Type B pancreatic cell (in vitro differentiated cells): ENCODE measurements at regions not wholly inside any gene's neighbourhood (a gene's known extent, or its start where the extent isn't known, plus 50 kb on each side); places are given as distances from the start of the nearest gene placed in this dataset.

Source experiments
- DNase-seq: peaks from one replicate; pipeline ENCODE4 v3.0.0; 2021; ENCODE audit warnings: mixed read lengths; ENCODE audit not compliant: unreplicated experiment; ENCODE audit errors: extremely low spot score
- H3K27ac Mint-ChIP-seq: 2 replicates; pipeline ENCODE4 v1.8.0; 2021; ENCODE audit warnings: mild to moderate bottlenecking, mixed read lengths
- H3K27me3 Mint-ChIP-seq: 2 replicates; pipeline ENCODE4 v1.8.0; 2021; ENCODE audit warnings: mixed read lengths
- H3K36me3 Mint-ChIP-seq: 2 replicates; pipeline ENCODE4 v1.8.0; 2021; ENCODE audit warnings: mixed read lengths
- H3K4me1 Mint-ChIP-seq: one replicate; pipeline ENCODE4 v1.8.0; 2021; ENCODE audit warnings: mixed read lengths; ENCODE audit not compliant: unreplicated experiment
- H3K4me3 Mint-ChIP-seq: 2 replicates; pipeline ENCODE4 v1.8.0; 2021; ENCODE audit warnings: mild to moderate bottlenecking, mixed read lengths
- H3K9me3 Mint-ChIP-seq: 2 replicates; pipeline ENCODE4 v1.8.0; 2021; ENCODE audit warnings: mixed read lengths
- CTCF ChIP-seq: fragments of 200-600 bp; sonication (generic); conservative IDR thresholded peaks from 2 replicates; pipeline ENCODE4 v1.5.0; 2021; ENCODE audit warnings: antibody characterized with exemption, mild to moderate bottlenecking

GRCh38 chr4:136831553-136831952, 700.7 kb downstream of the PCDH18 start:
- DNase-seq = no peak
- no peaks in the 10 kb centered on the region for H3K27me3 Mint-ChIP-seq
- no peak for TF ChIP-seq CTCF
- no peak overlapping the region for H3K27ac Mint-ChIP-seq
- no peak overlapping the region for H3K4me3 Mint-ChIP-seq
- peaks cover 1% of the 10 kb centered on the region for H3K9me3 Mint-ChIP-seq
- no peaks in the 10 kb centered on the region for H3K36me3 Mint-ChIP-seq
- H3K4me1 Mint-ChIP-seq = no peaks in the 10 kb centered on the region

- H3K4me1 Mint-ChIP-seq = no peaks in the 10 kb centered on the region
- no peak for TF ChIP-seq CTCF
- no peak overlapping the region for H3K4me3 Mint-ChIP-seq
- no peaks in the 10 kb centered on the region for H3K9me3 Mint-ChIP-seq
- H3K36me3 Mint-ChIP-seq = no peaks in the 10 kb centered on the region
- DNase-seq = no peak
- no peaks in the 10 kb centered on the region for H3K27me3 Mint-ChIP-seq
- H3K27ac Mint-ChIP-seq = no peak overlapping the region
These were observed 703.0 kb downstream of the PCDH18 start for GRCh38 chr4:136829280-136829679.

GRCh38 chr4:136823020-136823419, 709.3 kb downstream of the PCDH18 start:
- H3K27ac Mint-ChIP-seq = no peak overlapping the region

GRCh38 chr4:136818811-136819330, 713.4 kb downstream of the PCDH18 start:
- Mint-ChIP-seq H3K27me3 (no peaks in the 10 kb centered on the region), H3K4me1 (no peaks in the 10 kb centered on the region), H3K36me3 (no peaks in the 10 kb centered on the region), H3K27ac (no peak overlapping the region), H3K9me3 (no peaks in the 10 kb centered on the region), H3K4me3 (no peak overlapping the region)
- TF ChIP-seq CTCF = no peak
- no peak for DNase-seq

More at GRCh38 chr4:136823020-136823419, 709.3 kb downstream of the PCDH18 start:
- no peaks in the 10 kb centered on the region for H3K27me3 Mint-ChIP-seq
- H3K4me3 Mint-ChIP-seq = no peak overlapping the region
- no peaks in the 10 kb centered on the region for H3K9me3 Mint-ChIP-seq
- DNase-seq = no peak
- no peak for TF ChIP-seq CTCF
- H3K4me1 Mint-ChIP-seq = no peaks in the 10 kb centered on the region
- H3K36me3 Mint-ChIP-seq = no peaks in the 10 kb centered on the region

GRCh38 chr4:136812100-136812880, 720.0 kb downstream of the PCDH18 start:
- Mint-ChIP-seq H3K4me1 (no peaks in the 10 kb centered on the region), H3K27me3 (no peaks in the 10 kb centered on the region), H3K4me3 (no peak overlapping the region), H3K9me3 (no peaks in the 10 kb centered on the region), H3K36me3 (no peaks in the 10 kb centered on the region), H3K27ac (no peak overlapping the region)
- no peak for TF ChIP-seq CTCF
- no peak for DNase-seq
